ENCODE measurements at regions not wholly inside any gene's neighbourhood (a gene's known extent, or its start where the extent isn't known, plus 50 kb on each side); places are given as distances from the start of the nearest gene placed in this dataset.

DNA sequence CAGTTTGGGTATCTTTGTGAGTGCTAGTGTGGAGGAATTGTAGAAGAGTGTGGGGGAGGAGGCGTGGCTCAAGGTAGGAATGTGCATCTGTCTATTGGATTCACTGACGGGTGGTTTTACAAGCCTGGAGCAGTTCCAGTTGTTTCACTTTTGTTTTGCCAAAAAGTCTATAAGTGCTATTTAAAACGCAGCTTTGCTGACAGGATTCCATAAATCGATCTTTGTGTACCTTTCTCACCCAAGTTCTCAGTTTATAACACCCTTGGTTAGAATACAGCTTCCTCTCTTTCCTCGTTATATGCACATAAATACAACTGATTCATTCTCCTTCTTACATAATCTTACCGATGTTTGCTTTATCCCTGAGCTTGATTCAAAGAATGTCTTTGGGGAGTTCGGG is 123.2 kb upstream of the UBE2E2 start:
- no peak for DNase-seq

DNA sequence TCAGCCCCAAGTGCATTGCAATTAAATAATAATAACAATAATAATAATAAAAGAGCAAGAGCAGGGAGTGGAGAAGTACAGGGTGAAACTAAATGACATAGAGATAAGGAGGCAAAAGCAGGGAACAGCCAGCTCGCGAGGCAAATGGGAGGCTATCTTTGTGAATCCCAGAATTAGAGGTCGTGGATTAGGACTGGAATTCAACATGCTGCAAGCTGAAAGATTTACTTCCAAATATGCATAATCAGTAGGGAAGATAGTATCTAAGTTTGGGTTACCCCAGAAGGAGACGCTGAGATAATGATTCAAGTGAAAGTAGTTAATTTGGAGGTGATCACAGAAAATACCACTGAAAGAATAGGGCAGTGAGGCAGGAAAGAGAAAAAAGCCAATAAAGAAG is 119.4 kb upstream of the UBE2E2 start:
- no peak for DNase-seq

DNA sequence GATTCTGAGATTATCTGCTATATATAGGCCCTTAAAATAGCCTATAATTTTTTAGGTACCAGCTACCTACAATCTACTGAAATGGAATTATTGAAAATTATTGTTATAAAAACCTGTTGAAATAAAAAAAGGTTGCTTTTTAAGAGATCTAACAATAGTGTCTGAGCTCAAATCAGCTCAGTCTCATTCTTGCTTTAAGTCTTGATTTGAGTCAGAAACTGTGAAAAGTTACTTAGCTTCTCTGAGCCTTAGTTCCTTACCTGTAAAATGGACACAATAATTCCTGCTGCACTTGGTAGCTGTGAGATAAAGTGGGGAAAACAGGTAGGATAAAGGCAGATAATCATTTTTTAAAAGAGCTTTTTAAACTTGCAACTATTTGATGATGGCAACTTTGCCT is 118.8 kb upstream of the UBE2E2 start:
- no peak for DNase-seq

DNA sequence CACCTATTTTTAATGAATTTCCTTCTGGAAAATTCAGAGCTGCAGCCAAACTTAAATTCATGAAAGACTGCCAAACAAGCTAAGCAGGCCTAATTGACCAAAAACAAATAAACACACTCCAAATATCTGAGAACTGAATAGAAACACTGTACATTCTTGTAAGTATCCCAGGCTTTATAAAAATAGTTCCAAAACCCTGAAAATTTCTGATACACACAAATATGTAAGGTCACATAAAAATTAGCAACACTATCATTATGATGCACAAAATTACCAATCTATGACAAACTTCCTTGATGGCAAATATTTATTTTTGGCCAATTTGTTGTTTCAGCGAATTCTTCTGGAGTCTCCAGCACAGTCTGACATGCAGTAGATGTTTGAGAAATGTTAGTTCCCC is 117.9 kb upstream of the UBE2E2 start:
- no peak for DNase-seq

DNA sequence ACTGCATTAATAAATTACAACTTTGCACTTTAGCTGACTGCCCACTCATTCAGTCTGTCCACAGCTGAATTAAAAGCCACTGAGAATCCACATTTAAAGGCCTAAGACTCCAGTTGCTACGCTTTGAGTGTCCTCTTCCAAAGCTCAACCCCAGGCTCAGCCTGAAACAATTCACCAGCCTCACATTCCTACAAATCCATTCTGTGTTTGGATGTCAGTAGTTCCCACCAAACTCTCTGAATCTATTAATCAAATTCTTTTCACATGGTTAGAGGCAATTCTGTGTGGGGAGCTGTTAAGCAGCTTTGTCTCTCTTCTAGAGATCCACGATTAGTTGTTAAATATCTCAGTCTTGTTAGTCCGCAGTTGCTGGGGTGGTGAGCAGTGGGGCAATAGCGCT is 116.8 kb upstream of the UBE2E2 start:
- no peak for DNase-seq

DNA sequence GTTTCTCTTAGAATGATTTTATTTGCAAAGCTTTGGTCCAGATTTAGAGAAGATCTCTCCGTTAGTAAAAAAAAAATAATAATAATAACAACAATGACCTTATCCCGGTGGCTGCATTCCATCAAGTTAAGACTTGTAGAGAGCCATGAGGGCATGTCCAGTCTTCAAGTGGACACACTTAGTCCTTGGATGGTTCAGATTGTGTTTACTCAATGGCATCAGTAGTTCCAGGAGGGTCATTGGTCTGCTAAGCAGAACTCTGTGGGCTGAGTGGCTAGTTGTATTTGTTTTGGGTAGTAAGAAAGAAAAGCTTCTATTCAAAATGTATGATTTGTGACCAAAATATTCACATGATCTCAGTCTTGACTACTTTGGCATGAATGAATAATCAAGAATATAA is 116.3 kb upstream of the UBE2E2 start:
- DNase-seq = no peak

DNA sequence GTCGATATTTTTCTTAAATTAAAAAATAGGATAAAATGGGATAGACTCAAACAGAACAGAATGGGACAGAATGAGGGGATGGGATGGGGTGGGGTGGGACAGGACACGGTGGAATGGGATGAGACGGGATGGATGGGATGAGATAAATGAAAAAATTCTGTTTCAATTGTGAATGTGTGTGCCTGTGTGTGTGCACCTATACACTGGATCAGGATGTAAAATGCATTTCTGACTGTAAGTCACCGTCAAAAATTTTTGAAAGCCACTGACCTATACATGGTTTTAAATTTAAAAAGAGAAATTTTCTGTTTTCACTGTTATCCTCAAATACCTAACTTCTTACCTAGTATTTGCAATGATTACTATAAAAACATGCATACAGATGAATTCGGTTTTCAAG is 108.7 kb upstream of the UBE2E2 start:
- DNase-seq = no peak

DNA sequence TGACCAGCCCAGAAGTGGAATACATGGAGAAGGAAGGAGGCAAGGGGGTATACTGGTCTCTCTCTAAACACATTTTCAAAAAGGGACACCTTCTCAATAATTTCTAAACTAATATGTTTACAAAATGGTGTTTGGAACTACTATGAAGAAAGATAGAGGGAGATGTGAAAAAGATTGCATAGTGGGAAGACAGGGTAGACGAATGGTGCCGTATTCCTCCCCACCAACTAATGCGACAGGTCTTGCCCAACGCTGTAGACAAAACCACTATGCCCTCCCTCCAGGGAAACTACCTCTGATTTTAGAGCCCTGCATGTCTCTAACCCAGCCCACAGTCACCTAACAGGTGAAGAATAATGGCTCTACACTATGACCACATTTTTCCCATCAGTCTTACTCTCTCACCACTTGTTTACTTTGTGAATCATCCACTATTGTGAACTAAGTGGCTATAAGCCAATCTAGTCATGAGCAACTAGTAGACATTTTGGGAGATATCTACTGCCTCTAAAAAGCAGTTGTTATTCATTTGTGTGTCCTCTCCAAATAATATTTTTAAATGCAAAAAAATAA is 108.2 kb upstream of the UBE2E2 start:
- DNase-seq = no peak

DNA sequence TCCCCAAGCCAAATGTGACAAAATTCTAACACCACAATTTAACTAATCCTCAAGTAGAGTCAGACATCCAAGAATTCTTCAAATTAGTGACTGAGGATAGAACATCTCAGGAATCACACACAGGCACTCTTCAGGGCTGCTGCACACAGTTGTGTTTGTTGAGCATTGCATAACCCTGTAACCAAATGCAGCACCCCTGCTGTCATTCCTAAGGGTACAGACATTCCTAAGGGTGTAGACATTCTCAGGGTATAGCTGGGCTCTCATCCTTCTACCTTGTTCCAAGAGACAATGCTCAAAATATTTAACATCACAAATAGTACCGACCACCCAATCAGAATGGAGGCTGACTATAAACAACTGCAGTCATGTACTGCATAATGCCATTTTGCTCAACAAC is 107.1 kb upstream of the UBE2E2 start:
- DNase-seq = no peak

DNA sequence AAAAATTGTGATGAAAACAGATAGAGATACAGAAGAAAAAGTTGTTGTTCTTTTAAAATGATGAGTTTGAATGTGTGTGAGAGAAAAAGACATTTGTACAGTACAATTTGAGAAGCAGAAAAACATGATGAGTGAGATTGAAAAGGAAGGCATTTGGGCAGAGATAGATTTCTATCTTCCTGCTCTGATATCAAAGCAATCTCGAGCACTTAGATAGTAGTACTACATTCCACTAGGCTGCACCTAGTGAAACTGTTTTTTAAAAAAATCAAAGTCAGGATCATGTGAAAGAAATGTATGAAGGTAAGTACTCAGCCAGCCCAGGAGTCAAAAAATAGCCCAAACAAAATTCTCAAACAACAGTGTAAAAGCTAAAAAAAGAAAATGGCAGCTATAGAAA is 104.1 kb upstream of the UBE2E2 start:
- DNase-seq = no peak

DNA sequence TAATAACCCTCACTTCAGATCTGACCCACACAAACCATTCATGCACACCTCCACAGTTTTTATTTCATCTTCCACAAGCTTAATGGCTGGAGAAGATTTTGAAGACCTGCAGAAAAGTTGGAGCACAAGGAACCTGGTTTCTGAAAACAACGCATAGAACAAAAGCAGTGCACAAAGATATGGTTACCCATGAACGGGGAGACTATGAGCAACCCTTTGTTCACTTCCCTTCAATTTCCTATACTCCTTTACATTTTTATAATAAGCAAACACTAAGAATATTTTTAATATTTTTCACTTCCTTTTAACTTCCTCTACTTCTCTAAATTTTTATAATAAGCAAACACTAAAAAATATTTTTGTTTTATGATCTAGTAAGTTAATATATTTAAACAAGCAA is 103.5 kb upstream of the UBE2E2 start:
- no peak for DNase-seq

DNA sequence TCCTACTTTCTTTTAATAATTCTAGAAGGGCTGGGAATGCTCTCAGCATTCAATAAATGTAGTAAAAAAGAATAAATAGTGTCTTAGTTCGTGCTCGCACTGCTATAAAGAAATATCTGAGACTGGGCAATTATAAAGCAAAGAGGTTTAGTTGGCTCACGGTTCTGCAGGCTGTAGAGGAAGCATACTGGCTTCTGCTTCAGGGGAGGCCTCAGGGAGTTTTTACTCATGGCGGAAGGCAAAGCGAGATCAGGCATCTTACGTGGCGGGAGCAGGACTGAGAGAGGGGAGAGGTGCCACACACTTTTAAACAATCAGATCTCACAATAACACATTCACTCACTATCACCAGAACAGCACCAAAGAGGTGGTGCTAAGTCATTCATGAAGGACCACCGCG is 103.0 kb upstream of the UBE2E2 start:
- DNase-seq = no peak

DNA sequence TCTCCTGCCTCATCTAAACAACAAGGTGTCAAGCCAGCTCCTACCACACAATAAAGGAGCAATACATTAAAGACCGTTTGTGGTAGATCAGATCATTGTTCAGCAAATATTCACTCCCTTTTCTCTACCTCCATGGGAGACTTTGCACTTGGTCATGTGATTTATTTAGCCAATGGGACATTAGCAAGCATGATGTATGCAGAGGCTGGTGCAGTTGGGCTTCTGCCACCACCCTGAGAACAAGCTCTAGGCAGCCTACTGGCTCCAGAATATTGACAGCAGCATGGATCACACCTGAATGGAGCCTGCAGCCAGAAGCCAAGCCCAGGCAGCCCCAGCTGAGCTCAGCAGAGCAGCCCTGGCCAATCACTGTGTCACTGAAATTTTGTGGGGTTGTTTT is 99.4 kb upstream of the UBE2E2 start:
- DNase-seq = no peak

DNA sequence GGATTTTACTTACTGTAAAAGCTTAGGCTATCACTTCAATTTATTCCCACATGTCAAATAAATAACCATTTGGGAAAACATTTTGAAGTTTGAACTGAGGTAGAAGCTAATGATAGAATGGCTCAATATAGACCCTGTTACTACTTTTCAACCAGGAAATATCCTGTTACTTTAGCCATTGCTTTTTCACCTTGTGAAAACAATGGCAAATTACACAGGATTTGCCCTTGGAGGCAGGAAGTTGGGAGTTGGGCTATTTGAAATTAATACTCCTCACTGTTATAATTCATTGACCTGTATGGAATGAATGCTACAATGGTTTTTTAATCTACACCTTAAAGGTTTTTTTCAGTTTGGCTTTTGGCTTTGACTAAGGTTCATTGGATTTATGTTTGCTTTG is 98.1 kb upstream of the UBE2E2 start:
- no peak for DNase-seq

DNA sequence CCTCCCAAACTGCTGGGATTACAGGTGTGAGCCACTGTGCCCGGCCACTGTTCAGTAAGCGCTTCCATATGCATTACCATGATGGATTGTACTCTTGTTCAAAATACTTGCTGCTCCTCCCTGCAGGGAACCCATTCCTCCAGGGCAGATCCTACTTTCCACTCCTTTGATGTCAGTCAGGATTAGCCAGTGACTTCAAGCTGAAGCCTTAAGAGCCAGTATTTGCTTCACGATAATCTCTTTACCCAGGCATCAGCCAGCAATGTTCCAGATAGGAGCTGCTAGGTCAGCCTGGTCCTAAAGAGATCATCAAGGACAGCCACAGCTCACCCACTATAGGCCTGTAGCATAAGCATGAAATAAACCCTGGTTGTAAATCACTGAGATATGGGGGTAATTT is 96.5 kb upstream of the UBE2E2 start:
- no peak for DNase-seq

DNA sequence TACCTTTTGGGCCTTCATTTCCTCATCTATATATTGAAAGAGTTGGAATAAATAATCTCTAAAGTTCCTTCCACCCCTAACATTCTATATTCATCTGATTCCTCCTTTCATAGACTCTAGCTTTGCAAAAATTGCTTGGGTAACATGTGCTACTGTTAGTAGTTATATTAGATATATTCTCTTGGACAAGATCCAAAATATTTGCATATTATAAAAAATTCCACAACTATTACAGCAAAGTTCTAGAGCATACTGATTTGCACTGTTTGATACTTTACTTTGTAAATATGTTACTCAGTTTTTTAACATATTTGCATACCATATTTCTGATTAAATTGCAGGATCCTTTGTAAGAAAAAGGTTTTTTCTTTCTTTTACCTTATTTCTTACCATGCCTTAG is 95.9 kb upstream of the UBE2E2 start:
- DNase-seq = no peak

DNA sequence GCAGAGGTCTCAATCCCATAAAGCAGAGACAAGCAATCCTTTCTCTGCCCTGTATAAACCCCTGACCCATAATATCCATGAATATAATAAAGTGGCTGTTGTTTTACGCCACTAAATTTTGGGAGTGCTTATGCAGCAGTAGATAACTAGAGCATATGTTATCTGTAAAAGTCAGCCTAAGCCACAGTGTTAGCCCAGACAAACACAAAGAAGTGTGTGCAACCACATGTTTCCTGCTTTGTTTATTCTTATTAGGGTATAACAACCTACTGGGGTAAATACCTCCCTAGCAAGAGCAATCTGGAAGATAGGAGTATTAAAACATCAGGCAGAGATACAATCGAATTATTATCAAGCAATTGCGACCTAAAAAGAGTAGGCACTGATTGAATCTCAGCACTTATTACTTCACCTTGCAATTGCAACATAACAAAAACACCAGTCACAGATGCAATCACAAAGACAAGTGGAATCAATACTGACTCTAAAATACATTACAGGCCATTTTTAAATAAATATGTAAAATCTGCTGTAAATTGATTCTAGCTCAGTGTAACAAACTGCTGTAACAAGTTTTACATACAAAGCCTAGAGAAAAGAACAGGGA is 94.6 kb upstream of the UBE2E2 start:
- DNase-seq = no peak

DNA sequence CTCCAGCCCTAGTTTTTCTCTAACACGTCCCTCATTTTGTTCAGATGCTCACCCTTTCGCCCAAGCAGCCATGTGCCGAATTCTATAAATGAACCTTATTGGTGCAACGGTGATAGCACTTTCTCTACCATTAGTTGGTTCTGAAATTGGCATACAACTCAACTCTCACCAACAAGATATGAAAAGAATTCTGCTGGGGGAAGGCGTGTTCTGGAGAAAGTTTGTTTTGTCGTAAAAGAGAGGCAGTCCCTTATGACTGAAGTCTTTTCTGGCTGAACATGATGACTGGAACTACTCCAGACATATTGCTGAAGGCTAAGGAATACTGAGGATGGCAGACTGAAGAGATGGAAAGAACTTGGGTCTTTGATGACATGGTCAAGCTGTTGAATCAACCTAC is 91.8 kb upstream of the UBE2E2 start:
- DNase-seq = no peak

DNA sequence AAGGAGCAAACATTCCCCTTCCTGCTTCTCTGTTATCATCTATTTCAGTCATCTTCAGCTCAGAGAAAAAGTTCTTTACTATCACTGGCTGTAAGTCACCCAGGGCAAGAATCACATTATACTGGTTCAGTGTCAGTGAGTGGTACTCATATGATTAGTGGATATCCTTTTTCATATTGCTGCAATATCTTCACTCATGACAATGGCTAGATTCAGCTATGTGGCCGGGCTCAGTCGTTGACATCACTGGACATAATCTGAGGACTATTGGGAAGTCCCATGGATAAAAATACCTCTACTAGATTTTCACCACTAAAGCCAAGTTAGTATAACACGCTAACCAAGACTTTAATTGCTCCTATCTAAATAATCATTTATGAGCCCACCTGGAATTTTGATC is 91.3 kb upstream of the UBE2E2 start:
- no peak for DNase-seq

DNA sequence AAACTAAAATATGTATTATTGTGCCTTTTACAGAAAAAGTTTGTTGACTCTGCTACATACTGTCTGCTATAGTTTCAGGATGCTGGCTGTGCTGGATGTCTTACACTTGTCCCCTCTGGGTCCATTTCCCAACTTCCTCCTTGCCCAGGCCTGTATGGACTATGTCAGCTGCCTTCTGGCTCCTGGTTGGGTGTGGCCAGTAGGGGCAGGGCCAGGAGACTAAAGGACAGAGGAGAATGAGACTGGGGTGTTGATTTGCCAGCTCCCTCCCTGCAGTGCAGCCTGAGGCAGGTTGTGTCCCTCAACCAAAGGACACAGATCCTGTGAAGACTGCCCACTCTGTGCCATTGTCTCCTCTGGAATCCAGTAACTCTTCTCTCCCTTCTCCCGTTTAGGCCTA is 90.6 kb upstream of the UBE2E2 start:
- DNase-seq = no peak

DNA sequence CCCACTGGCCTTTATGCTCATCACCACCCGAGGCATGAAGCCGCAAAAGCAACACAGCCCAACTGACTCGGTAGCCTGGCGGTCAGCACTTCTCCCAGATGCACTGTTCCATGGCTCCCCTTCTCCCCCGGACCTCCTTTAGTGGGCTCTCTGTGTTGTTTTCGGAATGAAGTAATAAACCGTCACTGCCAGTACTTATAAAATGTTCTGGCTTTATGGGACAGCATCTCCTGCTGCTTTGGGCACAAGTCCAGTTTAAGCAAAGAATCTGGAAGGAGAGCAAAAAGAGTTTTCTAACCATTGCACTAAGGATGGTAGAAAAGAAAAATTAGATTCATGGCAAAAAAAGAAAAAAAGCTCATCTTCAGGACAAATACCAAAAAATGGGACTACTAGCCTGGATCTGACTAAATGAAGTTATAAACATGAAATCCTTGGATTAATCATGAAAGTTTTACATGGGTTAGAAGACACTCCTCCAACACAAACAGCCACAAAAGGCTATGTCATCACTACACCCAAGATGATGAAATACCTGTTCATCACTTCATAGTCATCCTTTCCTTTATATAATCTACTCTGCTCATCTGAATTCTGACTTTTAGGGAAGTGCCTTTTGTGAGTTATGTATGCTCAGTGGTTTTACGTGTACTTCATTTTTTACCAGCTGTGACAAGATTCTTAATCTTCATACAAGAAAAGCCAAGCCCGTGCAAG is 89.5 kb upstream of the UBE2E2 start:
- no peak for DNase-seq

DNA sequence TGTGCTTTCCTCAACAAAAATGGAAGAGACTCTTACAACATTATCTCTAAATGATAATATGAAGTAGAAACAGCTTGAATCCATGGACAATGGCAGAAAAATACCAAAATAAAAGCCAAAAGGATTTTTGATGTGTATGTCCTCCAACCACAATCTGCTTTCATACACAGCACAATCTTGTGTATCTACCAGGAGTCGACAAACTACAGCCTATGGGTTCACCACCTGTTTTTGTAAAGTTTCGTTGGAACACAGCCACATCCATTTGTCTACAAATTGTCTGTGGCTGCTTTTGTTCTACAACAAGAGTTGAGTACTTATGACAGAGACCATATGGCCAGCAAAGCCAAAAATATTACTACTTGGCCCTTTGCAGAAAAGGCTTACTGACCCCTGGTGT is 88.7 kb upstream of the UBE2E2 start:
- DNase-seq = no peak

DNA sequence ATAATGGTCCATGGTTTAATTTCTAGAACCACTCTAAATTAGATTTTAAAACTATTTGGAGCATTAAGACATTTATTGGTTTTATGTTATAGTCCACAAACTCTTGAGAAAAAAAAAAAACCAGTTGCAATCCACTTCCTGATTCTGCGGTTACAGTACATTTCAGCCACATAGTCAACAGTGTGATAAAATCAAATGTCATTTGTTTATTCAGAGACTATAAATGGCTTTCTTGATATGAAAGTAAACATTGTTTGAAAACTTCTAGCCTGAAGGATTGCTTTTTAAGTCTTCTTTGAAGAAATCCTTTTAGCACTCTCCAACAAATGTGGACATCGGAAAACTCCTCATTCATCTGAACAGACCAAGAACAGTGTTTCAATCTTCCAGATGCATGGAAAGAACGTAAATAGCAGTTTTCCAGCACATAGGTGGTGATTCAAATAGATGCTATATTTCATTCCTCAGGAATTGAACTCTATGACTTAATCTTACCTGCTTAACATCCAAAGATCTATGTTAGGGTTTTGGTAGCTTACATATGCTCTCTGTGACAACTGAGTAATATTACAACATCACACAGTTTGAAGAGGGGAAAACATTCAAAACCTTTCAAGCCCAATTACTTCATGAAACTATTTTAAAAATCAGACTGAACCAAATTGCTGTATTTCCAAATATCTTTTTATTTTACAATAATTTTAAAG is 87.8 kb upstream of the UBE2E2 start:
- no peak for DNase-seq

DNA sequence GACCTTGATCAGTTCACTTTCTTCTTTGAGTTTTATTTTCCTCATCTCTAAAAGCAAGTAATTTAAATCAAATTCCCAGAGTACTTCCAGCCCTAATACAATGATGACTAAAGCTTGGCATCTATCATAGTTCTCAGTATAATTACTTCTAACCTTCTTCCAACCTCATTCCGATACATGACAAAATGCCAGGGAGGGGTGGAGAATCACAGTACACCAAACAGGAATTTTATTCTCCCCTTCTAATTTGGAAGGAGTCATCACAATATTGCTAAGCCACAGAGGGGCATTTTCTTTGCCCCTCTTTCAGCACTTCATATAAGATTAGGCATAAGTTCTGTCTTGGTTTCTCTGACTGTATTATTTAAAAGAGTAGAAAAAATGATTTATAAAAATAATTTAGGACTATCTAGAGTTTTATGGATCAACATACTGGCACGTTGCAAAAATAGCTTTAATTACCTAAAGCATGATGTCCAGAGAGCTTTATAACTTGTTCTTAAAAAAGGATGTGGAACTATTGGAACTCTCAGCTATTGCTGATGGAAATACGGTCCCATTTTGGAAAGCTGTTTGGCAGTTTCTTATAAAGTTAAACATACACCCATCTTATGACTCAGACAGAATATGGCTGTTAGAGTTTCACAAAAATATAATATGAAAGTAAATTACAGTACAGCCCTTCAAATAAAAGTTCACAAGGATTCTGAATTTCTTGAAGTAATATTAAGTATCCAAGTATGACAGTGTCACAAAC is 86.9 kb upstream of the UBE2E2 start:
- no peak for DNase-seq

Data from amniotic stem cell (primary cell).